ENCODE measurements at regions not wholly inside any gene's neighbourhood (a gene's known extent, or its start where the extent isn't known, plus 50 kb on each side); places are given as distances from the start of the nearest gene placed in this dataset.

DNA sequence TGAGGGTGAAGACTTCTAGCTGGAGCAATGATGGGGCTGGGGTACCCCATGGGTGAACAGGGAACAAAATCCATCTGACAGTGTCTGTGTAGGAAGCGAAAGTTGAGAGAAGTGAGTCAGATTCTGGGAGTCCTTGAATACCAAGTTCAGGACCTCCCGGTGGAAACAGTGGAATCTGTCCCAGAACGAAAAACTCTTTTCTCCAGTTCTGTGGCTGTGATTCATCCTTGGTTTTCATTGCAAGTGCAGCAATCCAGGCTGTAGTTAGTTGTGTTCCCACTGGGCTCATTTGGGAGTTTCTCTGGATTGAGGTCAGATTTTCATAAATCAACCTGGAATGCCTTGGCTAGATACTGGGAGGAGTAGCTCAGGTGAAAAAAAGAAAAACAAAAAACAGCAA is 120.7 kb downstream of the C12orf75 start:
- H3K36me3 ChIP-seq = no peaks in the 10 kb centered on the region
- H4K20me1 ChIP-seq = no peaks in the 10 kb centered on the region
- H3K27ac ChIP-seq = no peak overlapping the region
- H3K9ac ChIP-seq = no peak overlapping the region
- H3K4me2 ChIP-seq = no peak overlapping the region
- no peak overlapping the region for H3K4me3 ChIP-seq
- 0 out of 22 replicates have a peak, but pooled peaks cover 0 to 13% (median 0%) of the 10 kb centered on the region in 11 experiments for H3K27me3 ChIP-seq
- TF ChIP-seq Cebpa-rat (IDR thresholded peaks at IDR 0.05) = no peak
- H3K4me1 ChIP-seq = no peaks in the 10 kb centered on the region
- H3K9me3 ChIP-seq (replicated peaks in 1 of 11) = no peaks in the 10 kb centered on the region

GRCh38 chr12:105451798-105452197 is 121.3 kb downstream of the C12orf75 start:
- H4K20me1 ChIP-seq = no peaks in the 10 kb centered on the region
- H3K27me3 ChIP-seq = 0 out of 22 replicates have a peak, but pooled peaks cover 0 to 13% (median 0%) of the 10 kb centered on the region in 11 experiments
- no peak overlapping the region for H3K4me3 ChIP-seq
- H3K4me1 ChIP-seq = no peaks in the 10 kb centered on the region
- no peaks in the 10 kb centered on the region for H3K36me3 ChIP-seq
- no peak for TF ChIP-seq Cebpa-rat (IDR thresholded peaks at IDR 0.05)
- no peak overlapping the region for H3K9ac ChIP-seq
- no peak overlapping the region for H3K27ac ChIP-seq
- H3K4me2 ChIP-seq = no peak overlapping the region
- H3K9me3 ChIP-seq (replicated peaks in 1 of 11) = no peaks in the 10 kb centered on the region

GRCh38 chr12:105453316-105453715 is 122.8 kb downstream of the C12orf75 start:
- TF ChIP-seq Cebpa-rat (IDR thresholded peaks at IDR 0.05) = no peak

DNA sequence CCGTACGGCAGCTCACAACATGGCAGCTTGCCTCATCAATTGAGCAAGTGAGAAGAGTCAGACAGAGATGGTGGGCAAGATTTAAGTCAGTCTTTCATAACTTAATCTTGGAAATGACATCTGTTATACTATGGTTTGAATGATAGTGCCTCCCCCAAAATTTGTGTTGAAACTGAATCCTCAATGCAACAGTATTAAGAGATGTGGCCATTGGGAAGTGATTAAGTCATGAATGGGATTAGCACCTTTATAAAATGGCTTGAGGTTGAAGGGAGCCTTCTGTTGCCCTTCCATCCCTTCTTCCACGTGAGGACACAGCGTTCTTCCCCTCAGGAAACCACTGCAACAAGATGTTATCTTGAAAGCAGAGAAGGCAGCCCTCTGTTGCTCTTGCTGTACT is 124.2 kb downstream of the C12orf75 start:
- H3K36me3 ChIP-seq = no peaks in the 10 kb centered on the region
- H3K9ac ChIP-seq = no peak overlapping the region
- H3K4me3 ChIP-seq = no peak overlapping the region
- H4K20me1 ChIP-seq = no peaks in the 10 kb centered on the region
- H3K4me1 ChIP-seq = no peaks in the 10 kb centered on the region
- H3K9me3 ChIP-seq (replicated peaks in 1 of 11) = peaks cover 0 to 11% (median 5%) of the 10 kb centered on the region in 11 experiments; a peak in 6 of 22 replicates
- no peak overlapping the region for H3K4me2 ChIP-seq
- H3K27ac ChIP-seq = no peak overlapping the region
- no peak for TF ChIP-seq Cebpa-rat (IDR thresholded peaks at IDR 0.05)
- H3K27me3 ChIP-seq = no peaks in the 10 kb centered on the region

More at GRCh38 chr12:105453316-105453715, 122.8 kb downstream of the C12orf75 start:
- no peak overlapping the region for H3K27ac ChIP-seq
- H3K4me1 ChIP-seq = no peaks in the 10 kb centered on the region
- H3K36me3 ChIP-seq = no peaks in the 10 kb centered on the region
- H3K9ac ChIP-seq = no peak overlapping the region
- H4K20me1 ChIP-seq = no peaks in the 10 kb centered on the region
- H3K9me3 ChIP-seq (replicated peaks in 1 of 11) = peaks cover 0 to 3% (median 0%) of the 10 kb centered on the region in 11 experiments; a peak in 2 of 22 replicates
- 0 out of 22 replicates have a peak, but pooled peaks cover 0 to 6% (median 0%) of the 10 kb centered on the region in 11 experiments for H3K27me3 ChIP-seq
- H3K4me2 ChIP-seq = no peak overlapping the region
- H3K4me3 ChIP-seq = no peak overlapping the region

DNA sequence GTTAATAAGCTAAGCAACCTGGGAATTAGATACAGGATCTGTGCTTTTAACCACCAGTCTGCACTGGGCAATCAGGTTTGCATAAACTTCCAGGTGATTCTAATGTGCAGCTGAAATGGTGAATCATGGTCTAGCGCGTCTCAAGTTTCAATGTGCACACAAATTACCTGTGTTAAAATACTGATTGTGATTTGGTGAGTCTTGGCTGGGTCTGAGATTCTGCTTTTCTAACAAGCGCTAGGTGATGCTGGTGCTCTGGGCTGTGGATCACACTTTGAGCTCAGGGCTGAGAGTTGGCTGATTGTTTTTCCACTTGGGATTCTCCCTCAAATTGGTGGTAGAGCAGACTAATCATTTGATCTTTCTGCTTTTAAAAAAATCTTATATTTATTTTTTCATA is 124.8 kb downstream of the C12orf75 start:
- H4K20me1 ChIP-seq = no peaks in the 10 kb centered on the region
- TF ChIP-seq Cebpa-rat (IDR thresholded peaks at IDR 0.05) = no peak
- no peak overlapping the region for H3K4me2 ChIP-seq
- peaks cover 0 to 11% (median 5%) of the 10 kb centered on the region in 11 experiments; a peak in 6 of 22 replicates for H3K9me3 ChIP-seq (replicated peaks in 1 of 11)
- H3K27me3 ChIP-seq = no peaks in the 10 kb centered on the region
- H3K4me3 ChIP-seq = no peak overlapping the region
- H3K9ac ChIP-seq = no peak overlapping the region
- H3K36me3 ChIP-seq = no peaks in the 10 kb centered on the region
- no peaks in the 10 kb centered on the region for H3K4me1 ChIP-seq
- H3K27ac ChIP-seq = no peak overlapping the region

DNA sequence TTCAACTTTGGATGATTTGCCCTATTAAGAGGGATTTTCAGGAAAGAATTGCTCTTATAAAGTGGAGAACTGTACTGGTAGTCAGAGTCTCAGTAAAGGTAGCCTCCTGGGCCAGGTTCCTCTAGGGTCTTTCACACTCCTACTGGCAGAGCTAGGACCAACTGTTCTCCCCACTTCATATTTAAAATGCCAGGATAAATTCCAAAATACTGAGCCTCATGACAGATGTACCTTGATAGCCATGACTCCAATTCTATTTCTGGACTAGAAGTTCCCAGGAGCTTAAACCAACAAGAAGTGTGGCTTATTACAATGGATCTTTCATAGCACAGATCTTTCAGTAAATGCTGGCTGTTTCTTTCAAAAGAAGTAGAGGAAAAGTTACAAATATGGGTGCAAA is 126.5 kb downstream of the C12orf75 start:
- H3K4me1 ChIP-seq = no peaks in the 10 kb centered on the region
- no peak overlapping the region for H3K27ac ChIP-seq
- no peak overlapping the region for H3K9ac ChIP-seq
- no peaks in the 10 kb centered on the region for H3K27me3 ChIP-seq
- H4K20me1 ChIP-seq = no peaks in the 10 kb centered on the region
- peaks cover 0 to 11% (median 5%) of the 10 kb centered on the region in 11 experiments; a peak in 6 of 22 replicates for H3K9me3 ChIP-seq (replicated peaks in 1 of 11)
- no peak for TF ChIP-seq Cebpa-rat (IDR thresholded peaks at IDR 0.05)
- H3K4me3 ChIP-seq = no peak overlapping the region
- no peak overlapping the region for H3K4me2 ChIP-seq
- no peaks in the 10 kb centered on the region for H3K36me3 ChIP-seq

DNA sequence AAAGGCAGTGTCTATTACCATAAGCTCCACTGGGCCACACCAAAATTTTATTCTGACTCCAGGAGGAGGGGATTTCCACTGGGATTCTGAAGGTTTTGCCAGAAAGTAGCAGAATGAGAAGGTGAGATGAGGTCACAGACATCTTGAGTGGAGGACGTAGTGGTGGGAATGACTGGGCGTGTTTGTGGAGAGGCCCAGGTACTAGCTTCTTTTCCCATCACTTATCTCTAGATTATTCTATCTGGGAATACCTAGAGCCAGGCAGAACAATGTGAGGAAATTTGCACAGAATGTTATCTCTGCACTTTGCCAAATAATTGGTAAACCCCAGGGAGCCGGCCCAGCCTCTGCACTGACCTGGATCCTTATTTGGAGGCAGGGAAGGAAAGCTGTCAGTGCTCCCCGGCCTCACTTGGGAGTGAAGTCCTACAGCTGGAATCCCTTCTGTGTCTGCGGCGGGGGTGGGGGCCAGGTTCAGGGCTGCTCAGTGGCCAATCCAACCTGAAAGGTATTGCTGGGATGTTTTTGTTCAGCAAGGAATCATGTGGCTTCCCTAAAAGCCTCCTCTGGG is 129.4 kb downstream of the C12orf75 start:
- no peak overlapping the region for H3K4me2 ChIP-seq
- H3K9me3 ChIP-seq (replicated peaks in 1 of 11) = peaks cover 0 to 11% (median 5%) of the 10 kb centered on the region in 11 experiments; a peak in 6 of 22 replicates
- no peaks in the 10 kb centered on the region for H3K36me3 ChIP-seq
- H3K4me3 ChIP-seq = no peak overlapping the region
- H3K9ac ChIP-seq = no peak overlapping the region
- H3K27me3 ChIP-seq = no peaks in the 10 kb centered on the region
- H3K4me1 ChIP-seq = no peaks in the 10 kb centered on the region
- H4K20me1 ChIP-seq = no peaks in the 10 kb centered on the region
- TF ChIP-seq Cebpa-rat (IDR thresholded peaks at IDR 0.05) = no peak
- H3K27ac ChIP-seq = no peak overlapping the region

DNA sequence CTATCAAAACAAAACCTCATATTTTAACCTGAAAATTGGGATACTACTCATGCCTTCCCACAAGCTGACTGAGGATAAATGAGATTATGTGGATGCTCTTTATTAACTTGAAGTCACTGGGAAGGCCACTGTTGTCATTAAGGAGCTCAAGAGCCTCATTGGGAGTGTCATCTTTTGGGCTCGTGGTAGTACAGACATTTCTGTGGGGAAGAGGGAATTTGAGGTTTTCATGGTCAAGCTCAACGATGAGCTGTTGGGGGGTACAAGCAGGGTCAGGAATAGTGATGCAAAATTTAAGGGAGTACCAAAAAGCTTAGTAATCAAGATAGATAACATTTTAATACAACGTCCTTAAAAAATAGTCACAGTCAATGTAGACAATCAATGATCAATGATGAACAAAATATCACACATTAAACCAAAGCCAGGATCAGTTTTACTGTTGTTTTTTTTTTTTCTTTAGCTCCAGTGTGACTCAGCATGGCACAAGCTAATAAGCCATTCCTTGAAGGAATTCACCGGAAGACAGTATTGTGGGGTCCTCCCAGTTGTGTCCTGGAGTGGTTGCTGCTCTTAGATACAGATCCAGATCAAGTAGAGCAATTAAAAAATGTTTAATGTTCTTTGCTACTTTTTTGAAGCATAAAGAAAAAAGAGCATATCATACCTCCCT is 130.9 kb downstream of the C12orf75 start:
- TF ChIP-seq Cebpa-rat (IDR thresholded peaks at IDR 0.05) = no peak
- peaks cover 0 to 11% (median 5%) of the 10 kb centered on the region in 11 experiments; a peak in 6 of 22 replicates for H3K9me3 ChIP-seq (replicated peaks in 1 of 11)
- no peak overlapping the region for H3K27ac ChIP-seq

DNA sequence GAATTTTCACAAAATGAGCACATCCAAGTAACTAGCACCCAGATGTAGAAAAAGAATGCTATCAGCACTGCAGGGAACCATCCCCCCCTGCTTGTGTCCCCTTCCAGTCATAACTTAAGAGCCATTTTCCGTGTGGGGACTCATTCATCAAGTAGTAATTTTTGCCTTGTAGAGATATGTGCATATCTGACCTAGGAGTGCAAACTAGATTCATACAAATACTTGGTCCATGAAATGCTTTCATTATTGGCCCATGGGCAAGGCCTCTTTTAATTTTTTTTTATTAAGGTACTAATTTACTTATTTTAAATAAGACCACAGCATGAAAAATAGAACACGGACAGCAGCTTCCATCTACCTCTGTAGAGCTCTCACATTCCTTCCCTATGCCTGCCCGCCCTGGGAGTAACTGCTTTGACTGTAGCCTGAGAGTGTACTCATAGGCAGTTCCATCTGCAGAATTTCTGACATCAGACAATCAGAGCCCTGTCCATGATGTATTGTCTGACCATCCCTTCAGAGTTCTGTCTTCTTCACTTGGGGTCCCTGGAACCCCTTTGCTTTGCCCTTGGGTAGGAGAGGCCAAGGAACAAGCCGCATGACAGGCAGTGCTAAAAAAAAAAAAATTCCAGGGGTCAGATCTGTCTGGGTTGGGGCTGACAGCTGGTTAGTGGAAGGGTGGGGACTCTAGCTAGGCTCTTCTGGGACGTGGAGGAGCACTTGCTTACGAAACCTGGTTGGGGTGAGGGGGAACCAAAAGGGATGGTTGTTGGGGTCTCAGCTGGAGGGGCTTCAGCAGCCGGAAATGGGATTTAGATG is 131.7 kb downstream of the C12orf75 start:
- no peak overlapping the region for H3K4me2 ChIP-seq
- no peaks in the 10 kb centered on the region for H3K27me3 ChIP-seq
- no peak for TF ChIP-seq Cebpa-rat (IDR thresholded peaks at IDR 0.05)
- H3K9me3 ChIP-seq (replicated peaks in 1 of 11) = peaks cover 0 to 11% (median 5%) of the 10 kb centered on the region in 11 experiments; a peak in 6 of 22 replicates
- no peak overlapping the region for H3K4me3 ChIP-seq
- H3K4me1 ChIP-seq = no peaks in the 10 kb centered on the region
- H3K9ac ChIP-seq = no peak overlapping the region
- H3K27ac ChIP-seq = no peak overlapping the region
- H4K20me1 ChIP-seq = no peaks in the 10 kb centered on the region
- H3K36me3 ChIP-seq = no peaks in the 10 kb centered on the region

More for the DNA sequence above, 130.9 kb downstream of the C12orf75 start:
- H3K4me2 ChIP-seq = no peak overlapping the region
- no peak overlapping the region for H3K9ac ChIP-seq
- no peaks in the 10 kb centered on the region for H4K20me1 ChIP-seq
- no peak overlapping the region for H3K4me3 ChIP-seq
- no peaks in the 10 kb centered on the region for H3K36me3 ChIP-seq
- no peaks in the 10 kb centered on the region for H3K27me3 ChIP-seq
- H3K4me1 ChIP-seq = no peaks in the 10 kb centered on the region

Measured in BLaER1 treated with 17β-estradiol and CSF1 and Interleukin-3, amounts not matched to agents 10 nM and 100 nM (cell line).